ENCODE measurements at regions not wholly inside any gene's neighbourhood (a gene's known extent, or its start where the extent isn't known, plus 50 kb on each side); places are given as distances from the start of the nearest gene placed in this dataset.
"Not testable (repeated sequence)": the region's sequence is repeated elsewhere in the genome, so short reads cannot be mapped to it uniquely, and the experiment has no call there.

DNA sequence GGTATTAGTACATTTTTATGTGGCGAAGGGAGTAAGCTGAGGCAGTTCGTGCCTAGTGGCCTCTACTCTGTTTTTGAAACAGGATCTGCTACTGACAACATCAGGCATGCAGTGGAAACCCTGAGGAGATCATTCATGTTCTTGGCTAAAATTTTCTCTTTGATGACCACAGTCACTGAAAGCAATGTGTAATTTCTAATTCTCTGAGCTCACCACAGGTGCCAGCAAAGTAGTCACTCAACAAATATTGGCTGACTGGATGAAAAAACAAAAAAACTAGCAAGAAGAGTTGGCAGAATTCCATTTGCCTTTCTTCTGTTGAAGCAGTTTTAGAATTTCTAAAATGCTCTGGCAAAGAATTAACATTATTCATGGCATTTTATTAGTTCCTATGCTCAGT, 176.5 kb upstream of the KCTD7 start:
- no peak for DNase-seq (ENCODE audit: unreplicated experiment)
- Mint-ChIP-seq H3K36me3 (ENCODE audit: insufficient read depth, unreplicated experiment) (peaks cover 37% of the 10 kb centered on the region), H3K27me3 (ENCODE audit: insufficient read depth, unreplicated experiment) (no peaks in the 10 kb centered on the region), H3K27ac (ENCODE audit: low read depth, unreplicated experiment) (no peak overlapping the region), H3K9me3 (ENCODE audit: unreplicated experiment) (no peaks in the 10 kb centered on the region), H3K4me1 (ENCODE audit: insufficient read depth, unreplicated experiment) (no peaks in the 10 kb centered on the region), H3K4me3 (ENCODE audit: unreplicated experiment) (no peak overlapping the region)
- TF ChIP-seq, protein P1, sequence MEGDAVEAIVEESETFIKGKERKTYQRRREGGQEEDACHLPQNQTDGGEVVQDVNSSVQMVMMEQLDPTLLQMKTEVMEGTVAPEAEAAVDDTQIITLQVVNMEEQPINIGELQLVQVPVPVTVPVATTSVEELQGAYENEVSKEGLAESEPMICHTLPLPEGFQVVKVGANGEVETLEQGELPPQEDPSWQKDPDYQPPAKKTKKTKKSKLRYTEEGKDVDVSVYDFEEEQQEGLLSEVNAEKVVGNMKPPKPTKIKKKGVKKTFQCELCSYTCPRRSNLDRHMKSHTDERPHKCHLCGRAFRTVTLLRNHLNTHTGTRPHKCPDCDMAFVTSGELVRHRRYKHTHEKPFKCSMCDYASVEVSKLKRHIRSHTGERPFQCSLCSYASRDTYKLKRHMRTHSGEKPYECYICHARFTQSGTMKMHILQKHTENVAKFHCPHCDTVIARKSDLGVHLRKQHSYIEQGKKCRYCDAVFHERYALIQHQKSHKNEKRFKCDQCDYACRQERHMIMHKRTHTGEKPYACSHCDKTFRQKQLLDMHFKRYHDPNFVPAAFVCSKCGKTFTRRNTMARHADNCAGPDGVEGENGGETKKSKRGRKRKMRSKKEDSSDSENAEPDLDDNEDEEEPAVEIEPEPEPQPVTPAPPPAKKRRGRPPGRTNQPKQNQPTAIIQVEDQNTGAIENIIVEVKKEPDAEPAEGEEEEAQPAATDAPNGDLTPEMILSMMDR (IDR thresholded peaks at IDR 0.05; ENCODE audit: unreplicated experiment) = no peak
- CTCF ChIA-PET = interaction anchor here (0.7 kb wide), 1 partner anchor 389 kb away, joined by 3 read pairs; no protein-coding TSS in a partner anchor
- intact Hi-C loops (cut with micrococcal nuclease) = no loop called here
- no TSS peak for BruUV-seq (replicated peaks)
- POLR2A ChIA-PET = no interaction called here

DNA sequence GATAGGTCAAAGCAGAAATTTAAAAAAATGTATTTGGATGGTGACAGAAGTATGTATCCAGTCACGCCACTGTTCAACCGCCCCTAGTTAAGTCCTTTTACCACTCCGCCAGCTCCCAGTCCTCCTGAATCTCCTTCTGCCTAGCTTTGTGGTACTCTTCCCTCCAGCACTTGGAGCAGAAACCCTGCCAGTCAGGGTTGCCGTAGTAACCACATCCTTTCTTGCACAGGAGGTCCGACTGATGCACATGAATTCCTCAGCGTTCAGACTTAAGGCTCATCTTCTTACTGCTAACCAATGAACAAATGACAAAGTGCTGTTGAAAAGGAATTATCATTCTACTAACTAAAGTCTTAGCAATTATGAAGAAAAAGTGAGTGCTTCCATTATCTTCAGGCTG, 175.3 kb upstream of the KCTD7 start:
- Mint-ChIP-seq H3K9me3 (ENCODE audit: unreplicated experiment) (no peaks in the 10 kb centered on the region), H3K4me1 (ENCODE audit: insufficient read depth, unreplicated experiment) (no peaks in the 10 kb centered on the region), H3K27ac (ENCODE audit: low read depth, unreplicated experiment) (no peak overlapping the region), H3K27me3 (ENCODE audit: insufficient read depth, unreplicated experiment) (no peaks in the 10 kb centered on the region), H3K36me3 (ENCODE audit: insufficient read depth, unreplicated experiment) (peaks cover 31% of the 10 kb centered on the region), H3K4me3 (ENCODE audit: unreplicated experiment) (no peak overlapping the region)
- TF ChIP-seq, protein P1 (IDR thresholded peaks at IDR 0.05; ENCODE audit: unreplicated experiment) = no peak
- ChIA-PET POLR2A (no interaction called here), CTCF (no interaction called here)
- intact Hi-C loops (cut with micrococcal nuclease) = no loop called here
- no TSS peak for BruUV-seq (replicated peaks)
- DNase-seq (ENCODE audit: unreplicated experiment) = no peak

DNA sequence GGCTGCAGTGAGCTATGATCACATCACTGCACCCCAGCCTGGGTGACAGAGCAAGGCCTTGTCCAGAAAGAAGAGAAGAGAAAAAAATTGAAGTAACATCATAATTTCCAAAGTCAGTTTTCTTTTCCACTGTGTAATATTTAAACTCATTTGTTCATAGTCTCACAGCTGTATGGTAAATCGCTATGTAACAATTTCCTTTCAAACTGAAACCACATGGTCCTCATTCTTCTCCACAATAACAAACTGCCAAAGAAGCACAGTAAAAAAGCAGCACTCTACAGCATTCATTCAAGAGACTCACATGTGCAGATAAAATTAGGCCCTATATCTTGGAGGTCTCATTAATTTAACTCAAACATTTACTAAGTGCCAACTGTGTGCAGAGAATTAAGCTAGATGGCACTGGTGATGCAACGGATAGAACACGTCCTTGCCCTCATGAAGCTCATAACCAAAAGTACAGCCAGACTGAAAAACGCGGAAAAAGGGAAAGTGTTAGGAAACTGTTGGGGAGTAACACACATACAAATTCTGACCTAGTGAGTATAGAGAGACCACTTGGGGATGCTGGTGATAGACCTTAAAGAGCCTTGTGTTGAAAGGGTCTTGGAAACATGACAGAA, 174.0 kb upstream of the KCTD7 start:
- H3K9me3 Mint-ChIP-seq (ENCODE audit: unreplicated experiment) = no peaks in the 10 kb centered on the region
- ChIA-PET POLR2A (no interaction called here), CTCF (no interaction called here)
- no TSS peak for BruUV-seq (replicated peaks)
- H3K4me3 Mint-ChIP-seq (ENCODE audit: unreplicated experiment) = no peak overlapping the region
- no peaks in the 10 kb centered on the region for H3K4me1 Mint-ChIP-seq (ENCODE audit: insufficient read depth, unreplicated experiment)
- TF ChIP-seq, protein P1 (IDR thresholded peaks at IDR 0.05; ENCODE audit: unreplicated experiment) = no peak
- H3K36me3 Mint-ChIP-seq (ENCODE audit: insufficient read depth, unreplicated experiment) = peaks cover 18% of the 10 kb centered on the region
- intact Hi-C loops (cut with micrococcal nuclease) = no loop called here
- H3K27me3 Mint-ChIP-seq (ENCODE audit: insufficient read depth, unreplicated experiment) = no peaks in the 10 kb centered on the region
- DNase-seq (ENCODE audit: unreplicated experiment) = no peak
- H3K27ac Mint-ChIP-seq (ENCODE audit: low read depth, unreplicated experiment) = no peak overlapping the region

DNA sequence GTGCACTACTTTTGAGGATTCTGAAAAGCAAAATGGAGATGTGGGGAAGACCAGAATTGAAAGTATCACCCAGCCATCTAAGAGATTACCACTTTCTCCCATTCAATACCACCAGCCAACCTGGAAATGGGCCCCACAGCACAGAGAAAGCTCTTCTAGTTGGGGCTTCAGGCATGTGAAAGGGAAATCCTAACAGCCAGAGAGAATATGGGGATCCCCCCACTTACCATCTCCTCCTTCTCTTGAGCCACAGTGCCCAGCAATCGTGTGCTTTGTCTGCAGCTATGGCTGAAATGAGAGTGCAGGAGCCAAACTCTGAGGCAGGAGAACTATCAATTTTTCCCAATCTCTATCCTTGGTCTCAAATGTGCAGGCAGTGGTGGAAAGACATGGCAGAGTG, 173.2 kb upstream of the KCTD7 start:
- CTCF ChIA-PET; POLR2A ChIA-PET; H3K4me3 Mint-ChIP-seq (ENCODE audit: unreplicated experiment); H3K4me1 Mint-ChIP-seq (ENCODE audit: insufficient read depth, unreplicated experiment); H3K9me3 Mint-ChIP-seq (ENCODE audit: unreplicated experiment); H3K27me3 Mint-ChIP-seq (ENCODE audit: insufficient read depth, unreplicated experiment); H3K27ac Mint-ChIP-seq (ENCODE audit: low read depth, unreplicated experiment); BruUV-seq (replicated peaks); DNase-seq (ENCODE audit: unreplicated experiment); intact Hi-C loops (cut with micrococcal nuclease): not testable (repeated sequence)
- peaks cover 12% of the 10 kb centered on the region for H3K36me3 Mint-ChIP-seq (ENCODE audit: insufficient read depth, unreplicated experiment)

DNA sequence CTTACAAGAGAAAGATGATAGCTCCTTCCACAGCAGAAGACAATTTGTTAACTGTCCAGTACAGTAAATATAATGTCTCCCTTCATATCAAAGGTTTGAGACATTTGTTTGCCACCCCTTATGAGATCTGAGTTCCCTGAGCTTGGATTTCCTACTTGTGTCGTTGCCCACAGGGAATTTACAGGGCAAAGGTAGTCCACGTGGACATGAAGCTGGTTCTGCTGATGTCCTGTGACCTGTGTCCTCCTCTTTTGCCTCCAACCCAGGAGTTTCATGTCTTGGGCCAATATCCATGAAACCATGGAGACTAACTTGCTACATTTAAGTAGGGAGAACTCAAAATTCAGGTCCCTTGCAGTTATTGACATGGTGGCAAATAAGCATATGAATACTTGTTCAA, 172.2 kb upstream of the KCTD7 start:
- CTCF ChIA-PET; H3K4me3 Mint-ChIP-seq (ENCODE audit: unreplicated experiment); BruUV-seq (replicated peaks); H3K9me3 Mint-ChIP-seq (ENCODE audit: unreplicated experiment); H3K27ac Mint-ChIP-seq (ENCODE audit: low read depth, unreplicated experiment); DNase-seq (ENCODE audit: unreplicated experiment); intact Hi-C loops (cut with micrococcal nuclease); H3K27me3 Mint-ChIP-seq (ENCODE audit: insufficient read depth, unreplicated experiment); H3K4me1 Mint-ChIP-seq (ENCODE audit: insufficient read depth, unreplicated experiment): not testable (repeated sequence)
- POLR2A ChIA-PET = interaction anchor here (0.6 kb wide), 1 partner anchor 14 kb away, joined by 3 read pairs; no protein-coding TSS in a partner anchor
- H3K36me3 Mint-ChIP-seq (ENCODE audit: insufficient read depth, unreplicated experiment) = peaks cover 12% of the 10 kb centered on the region

DNA sequence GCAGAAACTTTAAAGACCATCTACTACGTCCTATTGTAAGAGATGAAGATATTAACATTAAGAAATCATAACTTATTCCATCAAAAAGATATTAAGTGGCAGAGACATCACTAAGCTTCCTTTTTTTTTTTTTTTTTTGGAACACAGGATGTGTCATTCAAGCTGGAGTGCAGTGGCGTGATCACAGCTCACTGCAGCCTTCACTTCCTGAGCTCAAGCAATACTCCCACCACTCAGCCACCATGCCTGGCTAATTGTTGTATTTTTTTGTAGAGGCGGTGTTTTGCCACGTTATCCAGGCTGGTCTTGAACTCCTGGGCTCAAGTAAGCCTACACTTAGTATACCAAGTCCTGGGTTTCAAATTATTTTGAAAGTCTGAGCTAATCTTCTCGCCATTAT, 169.7 kb upstream of the KCTD7 start:
- H3K4me1 Mint-ChIP-seq (ENCODE audit: insufficient read depth, unreplicated experiment); DNase-seq (ENCODE audit: unreplicated experiment); H3K9me3 Mint-ChIP-seq (ENCODE audit: unreplicated experiment); CTCF ChIA-PET; BruUV-seq (replicated peaks); H3K27me3 Mint-ChIP-seq (ENCODE audit: insufficient read depth, unreplicated experiment); H3K4me3 Mint-ChIP-seq (ENCODE audit: unreplicated experiment); H3K27ac Mint-ChIP-seq (ENCODE audit: low read depth, unreplicated experiment); intact Hi-C loops (cut with micrococcal nuclease); H3K36me3 Mint-ChIP-seq (ENCODE audit: insufficient read depth, unreplicated experiment): not testable (repeated sequence)
- POLR2A ChIA-PET = interaction anchor here (0.6 kb wide), 1 partner anchor 9 kb away, joined by 3 read pairs; no protein-coding TSS in a partner anchor

DNA sequence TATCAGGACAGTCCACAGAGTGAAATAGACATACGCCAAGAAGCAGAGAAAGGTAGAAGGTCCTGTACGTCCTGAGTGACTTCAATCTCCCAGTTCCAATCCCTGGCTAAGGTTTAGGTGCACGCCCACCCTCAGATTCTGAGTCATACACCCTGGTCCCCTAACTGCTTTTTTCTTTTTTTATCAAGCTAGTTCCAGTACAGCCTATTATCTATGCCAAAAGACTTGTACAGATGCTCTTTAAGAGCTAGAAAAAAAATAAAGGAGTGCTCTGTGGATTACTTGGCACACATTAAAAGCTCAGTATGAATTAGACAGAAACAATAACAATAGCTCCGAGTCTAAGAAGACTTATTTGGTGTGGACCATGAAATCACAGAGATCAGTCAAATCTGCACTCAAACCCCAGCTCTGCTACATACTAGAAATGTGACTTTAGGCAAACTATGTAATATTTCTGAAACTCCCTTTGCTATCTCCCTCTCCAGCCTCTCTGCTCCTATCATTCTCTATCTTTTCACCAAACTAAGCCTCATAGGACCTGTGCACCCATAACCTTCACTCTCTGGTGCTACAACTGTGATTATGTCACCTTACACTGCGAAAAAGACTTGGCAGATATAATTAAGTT, 168.8 kb upstream of the KCTD7 start:
- H3K4me3 Mint-ChIP-seq (ENCODE audit: unreplicated experiment); H3K4me1 Mint-ChIP-seq (ENCODE audit: insufficient read depth, unreplicated experiment); H3K36me3 Mint-ChIP-seq (ENCODE audit: insufficient read depth, unreplicated experiment); BruUV-seq (replicated peaks); POLR2A ChIA-PET; intact Hi-C loops (cut with micrococcal nuclease); H3K27ac Mint-ChIP-seq (ENCODE audit: low read depth, unreplicated experiment); DNase-seq (ENCODE audit: unreplicated experiment); H3K27me3 Mint-ChIP-seq (ENCODE audit: insufficient read depth, unreplicated experiment); H3K9me3 Mint-ChIP-seq (ENCODE audit: unreplicated experiment): not testable (repeated sequence)
- CTCF ChIA-PET = interaction anchor here (0.5 to 0.7 kb wide), 2 partner anchors 34 to 43 kb away, joined by 3 read pairs; no protein-coding TSS in a partner anchor
